NCI-H2171 (cell line): ENCODE measurements at regions not wholly inside any gene's neighbourhood (a gene's known extent, or its start where the extent isn't known, plus 50 kb on each side); places are given as distances from the start of the nearest gene placed in this dataset.
"Not testable (repeated sequence)": the region's sequence is repeated elsewhere in the genome, so short reads cannot be mapped to it uniquely, and the experiment has no call there.

ENCODE experiments used
- DNase-seq: peaks from one replicate; lab custom pipeline; 2025; lab: John Stamatoyannopoulos, UW

- DNase-seq = not testable (repeated sequence)
Observed at GRCh38 chr2:192384191-192384590, 189.5 kb upstream of the TMEFF2 start.

DNA sequence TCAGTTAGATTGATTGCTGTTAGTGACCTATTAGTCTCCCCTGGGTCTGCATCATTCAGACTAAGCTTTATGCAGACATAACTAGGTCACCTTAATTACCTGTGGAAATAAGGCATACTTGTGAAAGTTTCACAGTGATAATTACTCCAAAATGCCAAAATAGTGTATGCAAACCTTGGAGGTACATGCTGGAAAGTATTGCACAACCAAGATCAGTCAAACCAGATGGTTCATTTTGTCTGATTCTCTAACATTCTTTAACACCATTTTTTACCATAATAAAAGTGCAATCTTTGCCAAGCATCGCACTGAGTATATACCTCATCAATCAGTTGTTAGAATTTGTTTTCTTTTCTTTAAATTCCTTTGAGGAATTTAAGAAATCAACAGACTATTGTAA is 186.3 kb upstream of the TMEFF2 start:
- no peak for DNase-seq

- DNase-seq = no peak
Observed at GRCh38 chr2:192379736-192380135, 185.0 kb upstream of the TMEFF2 start.

GRCh38 chr2:192377173-192377572 is 182.4 kb upstream of the TMEFF2 start:
- no peak for DNase-seq

- no peak for DNase-seq
Observed at GRCh38 chr2:192373754-192374153, 179.0 kb upstream of the TMEFF2 start.

- DNase-seq = no peak
Observed at GRCh38 chr2:192373221-192373620, 178.5 kb upstream of the TMEFF2 start.

DNA sequence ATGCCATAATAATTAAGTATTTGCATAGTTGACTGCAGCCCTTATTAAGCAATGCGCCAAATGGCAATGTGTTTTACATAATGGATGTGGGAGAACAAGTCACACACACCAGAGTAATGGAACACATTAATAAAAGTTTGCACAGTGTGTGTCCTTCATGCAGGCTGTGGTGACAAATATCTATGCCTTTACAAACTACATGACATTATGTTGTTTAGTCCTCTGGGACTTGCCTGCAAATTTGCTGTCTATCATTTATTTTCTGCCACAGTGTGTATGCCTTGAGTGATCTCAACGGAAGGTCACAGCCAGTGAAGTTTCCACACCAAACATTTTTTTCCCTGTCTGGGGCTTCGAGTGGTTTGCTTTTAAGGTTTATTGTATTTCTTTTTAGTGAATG is 175.2 kb upstream of the TMEFF2 start:
- no peak for DNase-seq

GRCh38 chr2:192357217-192357616 is 162.5 kb upstream of the TMEFF2 start:
- no peak for DNase-seq

GRCh38 chr2:192354512-192355244 is 159.9 kb upstream of the TMEFF2 start:
- DNase-seq = no peak

DNA sequence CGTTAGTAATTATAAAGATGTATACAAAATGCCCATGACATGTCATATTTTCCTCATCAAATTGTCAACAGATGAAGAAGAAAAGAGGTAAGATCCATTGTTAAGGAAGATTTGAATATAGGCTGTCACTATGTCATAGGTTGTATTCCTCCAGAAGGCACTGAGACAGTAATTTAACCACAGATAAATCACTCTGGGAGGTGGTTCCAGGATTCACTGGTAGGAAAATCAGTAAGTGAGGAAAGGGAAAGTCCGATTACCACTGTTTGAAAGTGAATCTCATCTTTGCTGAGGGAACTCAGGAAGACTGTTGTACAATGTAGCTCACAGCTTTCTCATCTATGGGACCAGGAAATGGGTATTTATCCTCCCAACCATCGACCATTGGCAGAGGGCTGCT is 152.8 kb upstream of the TMEFF2 start:
- no peak for DNase-seq

DNA sequence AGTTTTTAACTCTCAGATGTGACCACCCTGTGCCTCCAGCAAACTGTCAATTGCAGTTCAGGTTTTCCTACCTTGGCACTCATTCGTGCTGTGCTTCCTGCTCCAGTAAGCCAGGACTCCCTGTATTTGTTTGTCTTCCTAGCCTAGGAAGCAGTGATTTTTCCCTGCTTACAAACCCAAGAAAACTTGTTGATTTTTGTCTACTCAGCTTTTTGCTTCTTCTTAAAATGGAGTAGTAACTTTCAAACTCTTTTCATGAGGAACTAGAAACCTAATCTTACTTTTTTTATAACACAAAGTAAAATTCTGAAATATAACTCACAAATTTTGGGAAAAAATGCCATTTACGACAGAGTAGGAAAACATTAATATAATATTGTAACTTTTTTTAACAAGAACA is 150.6 kb upstream of the TMEFF2 start:
- DNase-seq = no peak

- no peak for DNase-seq
Observed at GRCh38 chr2:192333642-192334041, 138.9 kb upstream of the TMEFF2 start.

DNA sequence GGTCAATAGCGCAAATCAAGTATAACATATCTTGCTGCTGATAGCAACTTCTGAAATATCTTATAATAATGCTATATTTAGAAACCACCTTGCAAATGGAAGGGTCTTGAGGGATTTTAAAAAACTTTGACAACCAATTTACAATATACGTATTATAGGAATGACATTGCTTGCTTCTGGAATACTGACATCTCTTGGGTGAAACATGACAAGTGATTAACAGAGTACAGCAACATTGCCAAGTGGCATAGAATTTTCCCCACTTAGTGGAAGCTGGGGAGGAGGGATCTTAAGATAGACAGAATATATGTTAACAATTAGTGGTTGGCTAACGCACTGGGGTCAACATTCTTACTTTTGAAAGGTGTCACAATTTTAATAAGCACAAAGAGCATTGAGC is 133.6 kb upstream of the TMEFF2 start:
- no peak for DNase-seq

GRCh38 chr2:192327576-192327975 is 132.8 kb upstream of the TMEFF2 start:
- DNase-seq = no peak

GRCh38 chr2:192315543-192315942 is 120.8 kb upstream of the TMEFF2 start:
- DNase-seq = no peak

DNA sequence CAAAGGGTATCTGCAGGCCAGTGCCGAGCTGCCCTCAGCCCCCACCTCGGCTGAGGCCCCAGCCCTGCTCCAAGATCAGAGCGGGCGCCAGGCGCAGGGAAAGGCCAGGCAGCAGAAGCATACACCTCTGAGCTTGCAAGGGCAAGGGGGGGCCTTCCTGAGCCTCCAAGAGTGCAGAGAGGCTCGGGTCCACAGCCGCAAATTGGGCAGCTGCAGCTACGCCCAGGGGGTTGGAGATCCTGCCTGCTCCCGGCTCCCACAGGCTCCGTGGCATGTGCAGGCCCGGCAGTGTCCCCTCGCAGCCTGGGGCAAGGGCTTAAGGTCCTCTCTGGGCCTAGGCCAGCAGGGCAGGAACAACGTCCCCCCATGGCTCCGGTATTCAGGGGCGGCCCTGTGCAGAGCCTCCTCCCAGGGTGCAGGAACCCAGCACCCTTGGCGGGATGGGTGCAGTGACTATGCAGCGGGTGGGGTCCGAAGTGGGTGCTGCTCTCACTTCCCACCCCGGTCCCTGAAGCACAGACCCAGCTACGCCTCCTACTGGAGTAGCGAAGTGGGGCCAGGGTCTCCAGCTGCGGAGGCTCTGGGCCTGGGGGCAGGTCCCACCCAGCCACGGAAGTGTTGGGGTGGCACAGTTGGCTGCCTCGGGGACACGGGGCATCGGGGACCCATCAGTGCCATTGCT is 120.2 kb upstream of the TMEFF2 start:
- DNase-seq = no peak

DNA sequence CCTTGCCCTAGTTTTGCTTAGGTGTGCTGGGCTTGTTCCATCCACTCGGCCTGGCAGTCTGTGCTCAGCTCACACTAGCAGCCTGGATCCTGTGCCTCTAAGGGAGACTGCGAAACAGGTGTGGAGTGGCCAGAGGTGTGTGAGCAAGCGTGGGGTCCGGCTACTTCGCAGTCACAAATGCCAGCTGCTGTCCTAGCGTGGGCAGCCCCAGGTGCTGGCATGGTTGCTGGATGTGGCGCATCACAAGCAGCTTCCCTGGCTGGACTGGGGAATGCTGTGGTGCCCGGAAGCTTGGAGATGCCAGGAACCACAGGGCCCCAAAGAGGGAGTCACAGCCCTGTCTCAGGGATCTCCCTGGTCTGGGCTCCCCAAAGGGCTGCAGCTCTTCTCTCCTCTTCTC is 119.0 kb upstream of the TMEFF2 start:
- no peak for DNase-seq

DNA sequence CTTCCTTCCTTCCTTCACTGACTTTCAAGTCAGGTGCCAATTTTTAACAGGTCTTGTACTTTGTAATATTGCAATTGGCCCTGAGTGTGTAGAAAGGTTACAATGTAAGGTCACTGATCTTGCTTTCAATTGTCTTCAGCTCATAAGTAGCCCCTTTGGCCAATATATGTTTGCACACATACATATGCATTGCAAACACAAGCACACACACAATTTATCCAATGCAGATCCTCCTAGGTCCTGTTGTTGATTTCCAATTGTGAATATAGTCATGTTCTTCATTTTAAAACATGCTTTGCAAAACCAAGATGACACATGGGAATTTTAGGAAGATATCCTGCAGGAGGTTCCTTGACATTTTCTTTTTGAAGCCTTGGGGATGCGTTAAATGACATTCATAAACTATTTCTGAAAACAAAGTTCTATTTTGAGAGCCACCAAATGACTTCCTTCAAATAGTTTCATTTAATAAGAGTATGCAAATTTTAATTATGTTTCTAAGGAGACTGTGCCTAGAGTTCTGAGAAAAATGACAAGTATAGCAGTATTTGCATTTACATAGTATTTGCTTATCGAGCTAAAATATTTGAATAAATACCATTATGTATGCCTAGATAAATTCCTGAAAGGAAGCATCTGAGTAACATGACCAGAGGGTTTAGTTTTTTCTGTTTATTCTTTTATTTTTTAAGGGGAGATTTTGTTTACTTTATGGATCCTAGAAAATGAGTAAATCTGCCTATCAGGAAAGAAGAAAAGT is 117.1 kb upstream of the TMEFF2 start:
- DNase-seq = no peak

DNA sequence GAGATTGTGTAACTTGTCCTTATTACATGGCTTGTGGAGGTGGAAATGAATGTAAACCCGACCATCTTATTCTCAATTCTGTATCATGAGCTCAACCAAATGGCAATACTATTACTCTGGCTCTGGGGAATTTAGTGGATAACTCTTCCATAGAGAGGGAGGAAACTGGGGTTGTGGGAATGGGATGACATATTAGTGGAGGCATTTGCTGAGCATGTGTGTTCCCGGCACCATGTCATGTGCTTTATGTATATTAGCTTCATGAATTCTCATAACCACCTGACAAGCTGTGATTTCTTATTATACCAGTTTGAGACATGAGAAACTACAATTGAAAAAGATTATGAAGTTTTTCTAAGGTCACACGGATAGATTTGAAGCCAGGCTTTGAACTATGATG is 112.8 kb upstream of the TMEFF2 start:
- DNase-seq = no peak

- no peak for DNase-seq
Observed at GRCh38 chr2:192298664-192299063, 103.9 kb upstream of the TMEFF2 start.

GRCh38 chr2:192292478-192292877 is 97.7 kb upstream of the TMEFF2 start:
- DNase-seq = no peak

- peak; percentile 35 for DNase-seq
Observed at GRCh38 chr2:192288295-192288694, 93.6 kb upstream of the TMEFF2 start.

- no peak for DNase-seq
Observed at GRCh38 chr2:192286093-192286701, 91.5 kb upstream of the TMEFF2 start.
